Fibroblast of lung (primary cell): ENCODE measurements at regions not wholly inside any gene's neighbourhood (a gene's known extent, or its start where the extent isn't known, plus 50 kb on each side); places are given as distances from the start of the nearest gene placed in this dataset.

Source experiments
- EZH2 ChIP-seq: IDR thresholded peaks from 2 replicates; pipeline ENCODE4 v1.5.1; 2012; ENCODE audit warnings: low read length, control low read depth, mild to moderate bottlenecking; ENCODE audit errors: missing control alignments
- TF ChIP-seq, protein P1 (sequence below), 2 donors: IDR thresholded peaks in 1 of 2; conservative IDR thresholded peaks in 1 of 2; 1 replicate in 1 of 2; 2 replicates in 1 of 2; pipeline ENCODE4 v1.5.1; 2011 to 2012; ENCODE audit warnings: low read length in 2 of 2, control low read depth in 1 of 2, inconsistent platforms in 1 of 2, low read depth in 1 of 2, mild to moderate bottlenecking in 1 of 2

DNA sequence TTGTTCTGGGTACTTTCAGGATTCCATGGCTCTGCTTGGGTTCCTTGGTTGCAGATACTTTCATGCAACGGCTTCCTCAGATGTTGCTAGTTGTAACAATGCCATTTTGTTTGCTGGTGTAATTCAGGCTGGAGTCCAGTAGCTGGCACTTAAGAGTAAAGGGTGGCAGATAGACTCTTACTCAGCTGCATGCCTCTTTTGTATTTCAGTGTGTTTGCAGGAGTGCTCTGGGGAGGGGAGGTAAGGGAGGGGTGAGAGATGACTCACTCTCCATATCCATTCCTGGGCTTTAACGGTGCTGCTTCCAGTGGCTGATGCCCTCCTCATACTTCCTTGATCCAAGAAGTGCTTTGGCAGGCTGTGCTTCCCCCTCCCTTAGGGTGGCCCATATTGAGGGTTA lies 155.2 kb downstream of the ZNF330 start:
- TF ChIP-seq, protein P1, sequence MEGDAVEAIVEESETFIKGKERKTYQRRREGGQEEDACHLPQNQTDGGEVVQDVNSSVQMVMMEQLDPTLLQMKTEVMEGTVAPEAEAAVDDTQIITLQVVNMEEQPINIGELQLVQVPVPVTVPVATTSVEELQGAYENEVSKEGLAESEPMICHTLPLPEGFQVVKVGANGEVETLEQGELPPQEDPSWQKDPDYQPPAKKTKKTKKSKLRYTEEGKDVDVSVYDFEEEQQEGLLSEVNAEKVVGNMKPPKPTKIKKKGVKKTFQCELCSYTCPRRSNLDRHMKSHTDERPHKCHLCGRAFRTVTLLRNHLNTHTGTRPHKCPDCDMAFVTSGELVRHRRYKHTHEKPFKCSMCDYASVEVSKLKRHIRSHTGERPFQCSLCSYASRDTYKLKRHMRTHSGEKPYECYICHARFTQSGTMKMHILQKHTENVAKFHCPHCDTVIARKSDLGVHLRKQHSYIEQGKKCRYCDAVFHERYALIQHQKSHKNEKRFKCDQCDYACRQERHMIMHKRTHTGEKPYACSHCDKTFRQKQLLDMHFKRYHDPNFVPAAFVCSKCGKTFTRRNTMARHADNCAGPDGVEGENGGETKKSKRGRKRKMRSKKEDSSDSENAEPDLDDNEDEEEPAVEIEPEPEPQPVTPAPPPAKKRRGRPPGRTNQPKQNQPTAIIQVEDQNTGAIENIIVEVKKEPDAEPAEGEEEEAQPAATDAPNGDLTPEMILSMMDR (conservative IDR thresholded peaks at IDR 0.05 in 1 of 2, IDR thresholded peaks at IDR 0.05 in 1 of 2; ENCODE audit: low read depth in 1 of 2, low read length in 2 of 2), result peak; percentile 46 to 75
- TF ChIP-seq EZH2, result no peak
